ENCODE measurements at regions not wholly inside any gene's neighbourhood (a gene's known extent, or its start where the extent isn't known, plus 50 kb on each side); places are given as distances from the start of the nearest gene placed in this dataset.

GRCh38 chr5:38641003-38641402 lies 84.6 kb upstream of the LIFR start:
- CTCF ChIA-PET: interaction anchor here (1.7 kb wide), 1 partner anchor 11 kb away, joined by 5 read pairs; no protein-coding TSS in a partner anchor
- POLR2A ChIA-PET: no interaction called here
- DNase-seq (ENCODE audit: low read depth, low spot score): no peak
- no peak for TF ChIP-seq CTCF (IDR thresholded peaks at IDR 0.05; ENCODE audit: insufficient read depth, low read length, missing control alignments)
- H3K4me3 ChIP-seq (ENCODE audit: low read depth, low read length): no peak overlapping the region

- CTCF ChIA-PET: interaction anchor here (1.7 kb wide), 1 partner anchor 9 kb away, joined by 5 read pairs; no protein-coding TSS in a partner anchor
- no peak for TF ChIP-seq CTCF (IDR thresholded peaks at IDR 0.05; ENCODE audit: insufficient read depth, low read length, missing control alignments)
- no peak overlapping the region for H3K4me3 ChIP-seq (ENCODE audit: low read depth, low read length)
- no peak for DNase-seq (ENCODE audit: low read depth, low spot score)
- POLR2A ChIA-PET: no interaction called here
Measured at GRCh38 chr5:38642189-38642911, 85.9 kb upstream of the LIFR start.

DNA sequence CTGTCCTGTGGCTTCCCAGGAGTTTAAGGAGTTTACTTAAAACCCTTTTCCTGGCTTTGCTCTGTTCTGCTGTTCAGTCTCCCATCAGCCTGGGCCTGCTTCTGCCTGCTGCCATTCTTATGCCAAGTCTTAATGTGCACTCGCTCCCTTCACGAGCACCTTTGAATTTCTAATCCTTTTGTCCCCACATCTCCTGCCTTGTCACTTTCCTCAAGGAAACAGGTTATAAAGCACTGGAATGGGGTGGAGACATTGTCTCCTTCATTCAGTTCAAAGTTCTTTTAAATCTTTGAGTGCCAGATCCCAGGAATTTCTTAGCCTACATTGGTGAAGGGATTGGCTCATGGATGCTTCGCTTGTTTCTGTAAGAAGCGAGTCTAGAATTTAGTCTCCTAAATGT lies 87.2 kb upstream of the LIFR start:
- no peak for TF ChIP-seq CTCF (IDR thresholded peaks at IDR 0.05; ENCODE audit: insufficient read depth, low read length, missing control alignments)
- ChIA-PET CTCF (no interaction called here), POLR2A (no interaction called here)
- no peak for DNase-seq (ENCODE audit: low read depth, low spot score)
- H3K4me3 ChIP-seq (ENCODE audit: low read depth, low read length): no peak overlapping the region

- POLR2A ChIA-PET: no interaction called here
- no peak overlapping the region for H3K4me3 ChIP-seq (ENCODE audit: low read depth, low read length)
- CTCF ChIA-PET: interaction anchor here (1.0 kb wide), 1 partner anchor 224 kb away, joined by 3 read pairs; no protein-coding TSS in a partner anchor
- TF ChIP-seq CTCF (IDR thresholded peaks at IDR 0.05; ENCODE audit: insufficient read depth, low read length, missing control alignments): no peak
- DNase-seq (ENCODE audit: low read depth, low spot score): no peak
Measured at GRCh38 chr5:38645508-38645907, 89.1 kb upstream of the LIFR start.

DNA sequence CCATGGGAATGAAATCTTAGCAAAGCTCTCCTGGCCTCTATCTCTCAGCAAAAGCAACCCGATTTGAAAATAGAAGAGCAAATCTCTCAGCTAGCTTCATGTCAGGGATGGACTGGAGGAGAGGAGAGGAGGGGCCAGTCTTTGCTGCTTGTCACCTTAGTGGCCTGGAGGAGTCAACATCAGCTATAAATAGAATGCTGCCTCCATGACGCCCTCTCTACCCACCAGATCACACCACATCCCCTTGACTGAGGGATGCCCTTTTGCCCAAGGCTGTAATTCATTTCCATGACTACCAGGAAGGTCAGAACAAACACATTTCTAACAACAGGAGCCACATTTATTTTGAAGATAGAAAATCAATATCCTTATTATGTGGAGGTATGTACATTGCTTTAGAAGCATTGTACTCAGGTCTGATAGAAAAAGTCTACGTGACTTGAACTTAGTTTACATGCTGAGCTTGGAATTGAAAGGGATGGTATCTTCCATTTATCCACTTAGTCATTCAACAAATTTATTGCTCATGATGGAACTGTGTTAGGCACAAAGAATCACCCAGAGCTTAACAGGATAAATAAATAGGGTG lies 92.4 kb upstream of the LIFR start:
- DNase-seq (ENCODE audit: low read depth, low spot score): no peak
- no peak for TF ChIP-seq CTCF (IDR thresholded peaks at IDR 0.05; ENCODE audit: insufficient read depth, low read length, missing control alignments)
- no peak overlapping the region for H3K4me3 ChIP-seq (ENCODE audit: low read depth, low read length)
- CTCF ChIA-PET: no interaction called here
- POLR2A ChIA-PET: no interaction called here

- no peak overlapping the region for H3K4me3 ChIP-seq (ENCODE audit: low read depth, low read length)
- no peak for TF ChIP-seq CTCF (IDR thresholded peaks at IDR 0.05; ENCODE audit: insufficient read depth, low read length, missing control alignments)
- DNase-seq (ENCODE audit: low read depth, low spot score): no peak
- POLR2A ChIA-PET: no interaction called here
- CTCF ChIA-PET: interaction anchor here (1.2 to 1.6 kb wide), 3 partner anchors 159 to 267 kb away, joined by 4 read pairs; no protein-coding TSS in a partner anchor
Measured at GRCh38 chr5:38650540-38650939, 94.1 kb upstream of the LIFR start.
